GM19467 (cell line): ENCODE measurements at regions not wholly inside any gene's neighbourhood (a gene's known extent, or its start where the extent isn't known, plus 50 kb on each side); places are given as distances from the start of the nearest gene placed in this dataset.
"Not testable (repeated sequence)": the region's sequence is repeated elsewhere in the genome, so short reads cannot be mapped to it uniquely, and the experiment has no call there.

Experiments
- ATAC-seq: cut with Tn5 transposase; IDR thresholded peaks from one replicate; pipeline ENCODE4 v1.9.1; 2021; ENCODE audit warnings: mild to moderate bottlenecking, moderate library complexity; ENCODE audit not compliant: unreplicated experiment

- ATAC-seq, result no peak
Measured at GRCh38 chr7:149683181-149683580, 90.2 kb downstream of the ZNF467 start.

DNA sequence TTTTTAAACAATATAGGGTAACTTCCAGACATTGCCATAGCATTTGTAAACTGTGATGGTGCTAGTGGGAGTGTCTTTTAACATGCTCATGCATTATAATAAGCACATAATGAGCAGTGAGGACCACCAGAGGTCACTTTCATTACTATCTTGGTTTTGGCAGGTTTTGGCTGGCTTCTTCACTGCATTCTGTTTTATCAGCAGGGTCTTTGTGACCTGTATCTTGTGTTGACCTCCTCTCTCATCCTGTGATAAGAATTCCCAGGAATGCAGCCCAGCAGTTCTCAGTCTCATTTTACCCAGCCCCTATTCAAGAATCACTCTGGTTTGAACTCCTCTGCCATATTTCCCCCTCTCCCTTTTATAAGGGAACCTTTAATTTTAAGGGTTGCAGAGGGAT lies 91.3 kb downstream of the ZNF467 start:
- no peak for ATAC-seq

GRCh38 chr7:149681274-149681673 lies 92.1 kb downstream of the ZNF467 start:
- ATAC-seq, result no peak

DNA sequence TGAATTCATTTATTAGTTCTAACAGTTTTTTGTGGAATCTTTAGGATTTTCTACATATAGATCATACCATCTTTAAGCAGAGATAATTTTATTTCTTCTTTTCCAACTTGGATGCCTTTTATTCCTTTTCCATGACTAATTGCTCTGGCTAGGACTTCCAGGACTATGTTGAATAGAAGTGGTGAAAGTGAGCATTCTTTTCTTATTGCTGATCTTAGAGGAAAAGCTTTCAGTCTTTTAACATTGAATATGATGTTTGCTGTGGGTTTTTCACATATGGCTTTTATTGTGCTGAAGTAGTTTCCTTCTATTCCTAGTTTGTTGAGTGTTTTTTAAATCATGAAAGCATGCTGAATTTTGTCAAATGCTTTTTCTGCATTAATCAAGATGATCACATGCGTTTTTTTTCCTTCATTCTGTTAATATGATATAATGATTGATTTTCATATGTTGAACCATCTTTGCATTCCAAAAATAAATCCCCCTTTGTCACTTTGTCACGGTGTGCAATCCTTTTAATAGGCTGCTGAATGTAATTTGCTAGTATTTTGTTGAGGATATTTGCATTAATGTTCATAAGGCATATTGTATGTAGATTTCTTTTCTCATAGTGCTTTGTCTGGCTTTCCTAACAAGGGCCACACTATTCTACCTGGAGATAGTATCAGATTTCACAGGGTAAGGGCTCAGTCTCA lies 92.9 kb downstream of the ZNF467 start:
- ATAC-seq, result no peak

DNA sequence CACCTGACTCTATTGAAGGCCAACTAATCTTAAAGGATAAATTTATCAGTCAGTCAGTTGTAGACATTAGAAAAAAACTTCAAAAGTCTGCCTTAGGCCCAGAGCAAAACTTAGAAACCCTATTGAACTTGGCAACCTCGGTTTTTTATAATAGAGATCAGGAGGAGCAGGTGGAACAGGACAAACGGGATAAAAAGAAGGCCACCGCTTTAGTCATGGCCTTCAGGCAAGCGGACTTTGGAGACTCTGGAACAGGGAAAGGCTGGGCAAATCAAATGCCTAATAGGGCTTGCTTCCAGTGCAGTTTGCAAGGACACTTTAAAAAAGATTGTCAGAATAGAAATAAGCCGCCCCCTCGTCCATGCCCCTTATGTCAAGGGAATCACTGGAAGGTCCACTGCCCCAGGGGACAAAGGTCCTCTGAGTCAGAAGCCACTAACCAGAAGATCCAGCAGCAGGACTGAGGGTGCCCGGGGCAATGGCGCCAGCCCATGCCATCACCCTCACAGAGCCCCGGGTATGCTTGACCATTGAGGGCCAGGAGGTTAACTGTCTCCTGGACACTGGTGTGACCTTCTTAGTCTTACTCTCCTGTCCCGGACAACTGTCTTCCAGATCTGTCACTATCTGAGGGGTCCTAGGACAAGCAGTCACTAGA lies 98.5 kb downstream of the ZNF467 start:
- ATAC-seq, result not testable (repeated sequence)

DNA sequence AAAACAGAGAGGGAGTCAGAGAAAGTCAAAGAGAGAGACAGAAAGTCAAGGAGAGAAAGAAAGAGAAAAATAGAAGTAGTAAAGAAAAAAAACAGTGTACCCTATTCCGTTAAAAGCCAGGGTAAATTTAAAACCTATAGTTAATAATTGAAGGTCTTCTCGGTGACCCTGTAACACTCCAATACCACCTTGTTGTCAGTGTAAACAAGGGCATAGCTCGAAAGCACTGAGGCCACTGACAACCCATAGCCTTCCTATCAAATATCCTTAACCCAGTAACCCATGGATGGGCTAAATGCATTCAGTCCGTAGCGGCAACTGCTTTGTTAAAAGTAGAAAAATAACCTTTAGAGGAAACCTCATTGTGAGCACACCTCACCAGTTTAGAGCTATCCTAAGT lies 100.4 kb downstream of the ZNF467 start:
- no peak for ATAC-seq

DNA sequence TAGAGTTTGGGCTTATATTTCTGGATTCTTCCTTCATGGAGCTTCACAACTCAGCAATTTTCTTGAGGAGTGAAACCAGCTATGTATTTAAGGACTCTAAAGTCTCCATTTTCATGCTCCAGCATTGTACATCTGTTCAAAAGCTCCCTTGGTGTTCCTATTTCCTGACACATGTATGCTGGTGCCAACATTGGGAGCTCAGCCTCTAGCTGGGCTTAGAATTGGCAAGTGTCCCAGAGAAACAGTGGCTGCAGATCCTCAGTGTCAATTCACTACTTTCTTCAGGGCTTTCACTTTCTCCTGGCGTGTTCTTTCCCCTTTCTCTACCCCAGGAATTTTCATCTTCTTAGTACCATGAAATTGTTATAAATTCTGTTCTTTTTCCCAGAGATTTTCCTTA lies 103.1 kb downstream of the ZNF467 start:
- no peak for ATAC-seq

- no peak for ATAC-seq
Measured at GRCh38 chr7:149669121-149669818, 104.1 kb downstream of the ZNF467 start.

DNA sequence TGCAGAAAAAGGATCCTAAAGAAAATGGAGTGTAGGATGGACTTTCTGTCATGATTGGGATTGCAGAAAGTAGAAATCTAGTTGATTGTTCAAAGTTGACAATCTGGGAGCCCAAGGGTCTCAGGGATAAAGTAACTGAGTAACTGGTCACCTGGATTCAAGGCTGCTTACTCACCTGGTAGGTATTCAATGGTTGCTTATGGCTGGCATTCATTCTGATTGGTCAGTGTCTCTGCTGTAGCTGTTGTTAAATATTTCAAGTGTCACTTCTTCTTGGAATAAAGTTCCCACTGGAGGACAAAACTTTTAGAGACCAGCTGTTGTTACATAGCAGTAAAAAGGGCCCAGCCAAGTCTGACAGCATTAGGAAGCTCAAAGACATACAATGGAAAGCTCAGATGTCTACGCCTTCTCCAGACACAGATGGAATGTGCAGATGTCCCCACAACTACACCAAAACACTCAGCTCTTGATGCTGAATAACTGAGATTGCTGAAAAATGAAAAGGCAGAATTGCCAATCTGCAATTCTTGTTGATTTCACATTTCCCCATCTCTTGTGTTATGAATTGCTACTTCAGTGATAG lies 106.9 kb downstream of the ZNF467 start:
- no peak for ATAC-seq

DNA sequence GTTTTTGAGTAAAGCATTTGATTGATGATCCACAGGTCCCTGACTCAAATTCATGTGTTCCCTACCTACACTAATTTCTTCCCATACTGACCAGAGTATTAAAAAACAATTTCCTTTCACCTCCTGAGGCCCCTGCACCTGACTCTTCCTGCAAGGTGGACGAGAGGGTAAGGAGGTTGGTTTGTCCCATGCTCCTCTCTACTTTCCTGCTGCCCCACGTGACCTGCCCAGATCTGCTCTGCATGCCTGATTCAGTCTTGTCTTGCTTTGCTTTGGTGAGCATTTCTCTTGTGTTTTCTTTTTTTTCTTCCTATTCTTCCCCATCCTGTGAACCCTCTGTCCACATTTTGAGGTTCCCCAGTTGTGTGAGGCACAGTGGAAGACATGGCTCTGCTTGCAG lies 107.8 kb downstream of the ZNF467 start:
- ATAC-seq, result not testable (repeated sequence)

DNA sequence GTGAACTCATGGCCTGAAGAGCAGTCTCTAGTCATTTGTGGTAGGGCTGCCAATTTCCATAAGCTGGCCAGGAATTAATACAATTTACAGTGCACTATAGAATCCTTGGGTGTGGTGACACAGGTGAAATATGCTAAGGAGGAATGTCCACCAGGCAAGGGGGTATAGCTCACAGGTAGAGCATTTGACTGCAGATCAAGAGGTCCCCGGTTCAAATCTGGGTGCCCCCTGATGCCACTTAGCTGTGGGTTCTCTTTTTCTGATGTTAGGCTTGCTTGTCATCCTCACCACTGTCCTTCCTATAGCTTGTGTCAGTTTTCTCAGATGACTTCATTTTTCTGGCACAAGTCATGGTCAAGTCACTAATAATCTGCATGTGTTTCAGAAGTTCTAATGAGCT lies 108.7 kb downstream of the ZNF467 start:
- no peak for ATAC-seq

DNA sequence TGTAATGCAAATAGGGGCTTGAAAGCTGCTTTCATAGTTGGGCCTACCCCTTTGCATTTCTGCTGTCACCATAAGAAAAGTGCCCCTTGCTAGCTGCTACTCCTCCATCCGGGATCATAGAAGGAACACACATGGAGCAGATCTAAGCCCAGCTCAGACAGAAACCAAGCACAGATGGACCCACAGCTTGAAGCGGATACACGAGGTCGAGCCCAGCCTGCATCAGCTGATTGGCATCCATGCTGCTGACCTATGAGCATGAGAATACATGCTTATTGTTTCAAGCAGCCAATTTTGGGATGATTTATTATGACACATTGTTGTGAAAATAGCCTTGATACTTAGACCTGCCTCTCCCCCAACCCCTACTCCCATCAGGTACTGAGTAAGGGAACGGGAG lies 109.2 kb downstream of the ZNF467 start:
- no peak for ATAC-seq

- peak; percentile 84 for ATAC-seq
Measured at GRCh38 chr7:149662591-149663095, 110.7 kb downstream of the ZNF467 start.

DNA sequence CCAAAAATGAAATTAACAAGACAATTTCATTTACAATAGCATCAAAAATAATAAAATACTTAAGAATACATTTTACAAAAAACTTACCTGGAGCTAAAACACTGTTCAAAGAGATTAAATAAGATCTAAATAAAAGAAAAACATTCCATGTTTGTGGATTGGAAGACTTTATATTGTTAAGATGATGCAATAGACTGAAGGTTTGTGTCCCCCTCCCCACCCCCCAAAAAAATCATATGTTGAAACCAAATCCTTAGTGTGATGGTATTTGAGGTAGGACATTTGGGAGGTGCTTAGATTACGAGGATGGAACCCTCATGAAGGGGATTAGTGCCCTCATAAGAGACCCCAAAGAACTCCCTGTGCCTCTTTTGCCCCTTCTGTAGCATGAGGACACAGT lies 117.6 kb downstream of the ZNF467 start:
- ATAC-seq, result no peak

DNA sequence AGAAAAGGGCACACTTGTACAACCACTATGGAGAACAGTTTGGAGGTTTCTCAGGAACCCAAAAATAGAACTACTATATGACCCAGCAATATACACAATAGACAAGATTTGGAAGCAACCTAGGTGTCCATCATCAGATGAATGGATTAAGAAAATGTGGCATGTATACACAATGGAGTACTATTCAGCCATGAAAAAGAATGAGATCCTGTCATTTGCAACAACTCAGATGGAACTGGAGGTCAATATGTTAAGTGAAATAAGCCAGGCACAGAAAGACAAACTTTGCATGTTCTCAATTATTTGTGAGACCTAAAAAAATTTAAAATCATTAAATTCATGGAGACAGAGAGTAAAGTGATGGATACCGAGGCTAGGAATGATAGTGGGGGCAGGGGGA lies 118.8 kb downstream of the ZNF467 start:
- ATAC-seq, result no peak

GRCh38 chr7:149650190-149650589 lies 123.2 kb downstream of the ZNF467 start:
- ATAC-seq, result not testable (repeated sequence)

GRCh38 chr7:149644754-149645153 lies 128.6 kb downstream of the ZNF467 start:
- no peak for ATAC-seq

DNA sequence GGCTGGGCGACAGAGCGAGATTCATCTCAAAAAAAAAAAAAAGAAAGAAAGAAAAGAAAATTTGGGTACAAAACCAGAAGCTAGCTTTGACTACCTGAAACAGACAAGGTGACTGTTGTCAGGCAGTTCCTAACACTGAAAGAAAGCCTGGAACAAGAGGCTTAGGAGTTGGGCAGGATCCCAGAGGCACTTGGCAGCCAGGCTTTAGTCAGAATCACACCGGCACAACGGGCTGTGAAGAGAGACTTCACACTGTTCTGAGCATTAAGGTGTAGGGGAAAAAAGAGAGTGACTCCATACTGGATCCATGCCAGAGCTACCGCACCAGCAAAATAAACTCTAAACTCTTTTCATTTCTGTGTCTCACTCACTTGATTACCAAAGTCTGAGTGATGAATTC lies 130.8 kb downstream of the ZNF467 start:
- ATAC-seq, result no peak

- no peak for ATAC-seq
Measured at GRCh38 chr7:149638566-149639320, 134.6 kb downstream of the ZNF467 start.

DNA sequence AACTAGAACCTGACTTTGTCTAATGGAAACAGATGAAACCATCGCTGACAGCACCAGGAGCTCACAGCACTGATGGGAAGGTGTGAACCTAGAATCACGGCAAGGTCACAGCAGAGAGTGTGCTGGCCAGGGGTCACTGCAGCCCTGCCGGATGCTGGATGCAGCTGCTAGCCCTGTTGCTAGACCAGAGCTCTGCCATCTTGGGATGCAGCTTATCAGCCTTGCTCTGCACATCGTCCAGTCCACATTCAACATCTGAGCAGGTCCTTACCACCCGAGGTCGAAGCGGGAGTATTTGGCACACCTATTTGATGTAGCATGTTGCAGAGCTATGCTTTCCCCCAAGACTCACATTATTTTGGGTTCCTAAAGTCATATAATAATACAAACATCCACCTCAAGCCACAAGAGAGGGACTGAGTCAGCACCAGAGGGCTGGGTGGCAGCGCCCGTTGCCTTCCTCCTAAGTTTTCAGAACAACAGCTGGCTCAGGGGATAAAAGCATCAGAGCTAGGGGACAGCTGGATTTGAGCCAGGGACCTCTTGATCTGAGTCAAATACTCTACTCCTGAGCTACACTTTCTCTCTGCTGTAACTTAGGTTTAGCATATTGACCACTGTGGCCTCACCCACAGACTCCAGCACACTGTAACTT lies 135.3 kb downstream of the ZNF467 start:
- ATAC-seq, result no peak
